ENCODE measurements at regions not wholly inside any gene's neighbourhood (a gene's known extent, or its start where the extent isn't known, plus 50 kb on each side); places are given as distances from the start of the nearest gene placed in this dataset.
"Not testable (repeated sequence)": the region's sequence is repeated elsewhere in the genome, so short reads cannot be mapped to it uniquely, and the experiment has no call there.

GRCh38 chr7:97430006-97430405 is 301.9 kb upstream of the TAC1 start:
- no peaks in the 10 kb centered on the region for H3K4me1 ChIP-seq (ENCODE audit: control insufficient read depth, insufficient read depth, low read length)
- no peaks in the 10 kb centered on the region for H3K4me1 Mint-ChIP-seq
- no peak for ATAC-seq

GRCh38 chr7:97439637-97440214 is 292.2 kb upstream of the TAC1 start:
- Mint-ChIP-seq H3K4me3 (no peak overlapping the region), H3K4me1 (no peaks in the 10 kb centered on the region), H3K9me3 (peaks cover 6 to 16% of the 10 kb centered on the region in 2 donors), H3K27ac (no peak overlapping the region), H3K36me3 (no peaks in the 10 kb centered on the region), H3K27me3 (ENCODE audit: low read depth in 2 of 2) (no peaks in the 10 kb centered on the region)
- H3K4me3 ChIP-seq (ENCODE audit: low read length) = no peak overlapping the region
- 85% methylated on average over 4 of the region's 5 CpGs for WGBS (ENCODE audit: insufficient coverage)
- ATAC-seq = no peak
- TF ChIP-seq CTCF (IDR thresholded peaks at IDR 0.05) = no peak
- no peaks in the 10 kb centered on the region for H3K4me1 ChIP-seq (ENCODE audit: control insufficient read depth, insufficient read depth, low read length)
- no peaks in the 10 kb centered on the region for H3K36me3 ChIP-seq (ENCODE audit: control insufficient read depth, insufficient read depth, low read length)
- no peaks in the 10 kb centered on the region for H3K27me3 ChIP-seq (ENCODE audit: control insufficient read depth, insufficient read depth, low read length)
- peaks cover 4% of the 10 kb centered on the region for H3K9me3 ChIP-seq (ENCODE audit: control insufficient read depth, insufficient read depth, low read length)
- H3K27ac ChIP-seq (ENCODE audit: low read length) = no peak overlapping the region
- no peak for DNase-seq
- intact Hi-C loops (cut with micrococcal nuclease) = no loop called here

More at GRCh38 chr7:97430006-97430405, 301.9 kb upstream of the TAC1 start:
- H3K4me3 ChIP-seq (ENCODE audit: low read length) = no peak overlapping the region
- no peak overlapping the region for H3K27ac Mint-ChIP-seq
- no peaks in the 10 kb centered on the region for H3K36me3 ChIP-seq (ENCODE audit: control insufficient read depth, insufficient read depth, low read length)
- H3K27me3 ChIP-seq (ENCODE audit: control insufficient read depth, insufficient read depth, low read length) = no peaks in the 10 kb centered on the region
- H3K36me3 Mint-ChIP-seq = no peaks in the 10 kb centered on the region
- H3K27ac ChIP-seq (ENCODE audit: low read length) = no peak overlapping the region
- peaks cover 10 to 11% of the 10 kb centered on the region in 2 donors for H3K9me3 Mint-ChIP-seq
- WGBS (ENCODE audit: insufficient coverage) = 85% methylated on average over 9 of the region's 9 CpGs
- TF ChIP-seq CTCF (IDR thresholded peaks at IDR 0.05) = no peak
- H3K9me3 ChIP-seq (ENCODE audit: control insufficient read depth, insufficient read depth, low read length) = no peaks in the 10 kb centered on the region
- DNase-seq = no peak
- no peaks in the 10 kb centered on the region for H3K27me3 Mint-ChIP-seq (ENCODE audit: low read depth in 2 of 2)
- H3K4me3 Mint-ChIP-seq = no peak overlapping the region
- intact Hi-C loops (cut with micrococcal nuclease) = no loop called here

GRCh38 chr7:97446361-97446760 is 285.5 kb upstream of the TAC1 start:
- no peak overlapping the region for H3K4me3 Mint-ChIP-seq
- H3K4me1 Mint-ChIP-seq = no peaks in the 10 kb centered on the region
- no peaks in the 10 kb centered on the region for H3K4me1 ChIP-seq (ENCODE audit: control insufficient read depth, insufficient read depth, low read length)
- intact Hi-C loops (cut with micrococcal nuclease) = no loop called here
- H3K36me3 Mint-ChIP-seq = no peaks in the 10 kb centered on the region
- no peaks in the 10 kb centered on the region for H3K36me3 ChIP-seq (ENCODE audit: control insufficient read depth, insufficient read depth, low read length)
- H3K4me3 ChIP-seq (ENCODE audit: low read length) = no peak overlapping the region
- no peak for TF ChIP-seq CTCF (IDR thresholded peaks at IDR 0.05)
- H3K27ac Mint-ChIP-seq = no peak overlapping the region
- ATAC-seq = no peak
- no peaks in the 10 kb centered on the region for H3K27me3 ChIP-seq (ENCODE audit: control insufficient read depth, insufficient read depth, low read length)
- H3K9me3 ChIP-seq (ENCODE audit: control insufficient read depth, insufficient read depth, low read length) = no peaks in the 10 kb centered on the region
- DNase-seq = no peak
- peaks cover 8% of the 10 kb centered on the region in 2 donors for H3K9me3 Mint-ChIP-seq
- H3K27me3 Mint-ChIP-seq (ENCODE audit: low read depth in 2 of 2) = no peaks in the 10 kb centered on the region
- H3K27ac ChIP-seq (ENCODE audit: low read length) = no peak overlapping the region
- WGBS (ENCODE audit: insufficient coverage) = 67% methylated on average over 5 of the region's 5 CpGs

- H3K4me1 Mint-ChIP-seq; H3K27ac Mint-ChIP-seq; DNase-seq; H3K4me1 ChIP-seq (ENCODE audit: control insufficient read depth, insufficient read depth, low read length); H3K4me3 ChIP-seq (ENCODE audit: low read length); H3K36me3 ChIP-seq (ENCODE audit: control insufficient read depth, insufficient read depth, low read length); H3K9me3 Mint-ChIP-seq; H3K27ac ChIP-seq (ENCODE audit: low read length); H3K36me3 Mint-ChIP-seq; H3K9me3 ChIP-seq (ENCODE audit: control insufficient read depth, insufficient read depth, low read length); intact Hi-C loops (cut with micrococcal nuclease); H3K27me3 ChIP-seq (ENCODE audit: control insufficient read depth, insufficient read depth, low read length); H3K4me3 Mint-ChIP-seq; H3K27me3 Mint-ChIP-seq (ENCODE audit: low read depth in 2 of 2); ATAC-seq: not testable (repeated sequence)
- 100% methylated on average over 1 of the region's 3 CpGs for WGBS (ENCODE audit: insufficient coverage)
These were observed 282.4 kb upstream of the TAC1 start for GRCh38 chr7:97449448-97449847.
